ENCODE measurements at regions not wholly inside any gene's neighbourhood (a gene's known extent, or its start where the extent isn't known, plus 50 kb on each side); places are given as distances from the start of the nearest gene placed in this dataset.

DNA sequence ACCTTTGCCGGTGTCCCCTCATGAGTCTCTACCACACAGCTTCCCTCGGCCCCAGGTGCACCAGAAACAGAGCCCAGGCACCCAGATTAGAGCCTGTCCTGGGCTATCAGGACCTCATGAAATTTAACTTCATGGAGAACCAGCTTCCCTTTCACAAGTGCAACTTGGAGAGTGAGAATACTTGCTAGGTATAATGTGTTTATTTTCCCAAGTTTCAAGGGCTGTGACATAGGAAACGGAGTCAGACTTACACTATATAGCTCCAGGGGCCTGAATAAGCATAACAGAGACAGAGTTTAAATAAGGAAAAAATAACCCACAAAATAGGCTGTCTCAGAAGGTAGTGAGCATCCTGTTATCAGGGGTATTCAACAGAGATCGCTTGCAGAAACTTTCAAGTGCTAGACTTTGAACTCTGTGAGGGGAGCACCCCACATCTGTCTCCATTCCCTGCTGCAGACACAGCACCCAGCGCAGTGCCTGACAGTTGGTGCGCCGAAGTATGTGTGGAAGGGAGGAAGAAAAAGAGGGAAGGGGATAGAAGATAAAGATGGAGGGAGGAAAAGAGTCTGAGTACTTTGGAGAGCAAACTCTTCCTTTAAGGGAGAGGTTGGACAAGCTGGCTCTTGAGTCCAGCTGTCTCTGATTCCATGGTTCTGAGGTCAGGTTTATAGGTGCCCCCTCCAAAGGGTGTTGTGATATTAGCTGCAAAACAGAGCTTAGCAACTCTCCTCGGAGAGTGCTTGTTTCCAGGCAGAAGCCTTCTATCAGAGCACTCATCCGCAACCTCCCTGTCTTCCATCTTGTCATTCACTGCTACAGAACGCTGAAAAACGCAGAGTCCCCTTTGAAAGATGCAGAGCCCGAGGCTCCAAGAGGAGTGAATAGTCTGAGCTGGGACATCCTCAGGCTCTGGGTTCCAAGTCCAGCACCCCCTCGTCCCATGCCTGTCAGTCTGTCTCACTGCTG lies 84.8 kb downstream of the CPN2 start:
- no peak for DNase-seq (ENCODE audit: low read depth)

DNA sequence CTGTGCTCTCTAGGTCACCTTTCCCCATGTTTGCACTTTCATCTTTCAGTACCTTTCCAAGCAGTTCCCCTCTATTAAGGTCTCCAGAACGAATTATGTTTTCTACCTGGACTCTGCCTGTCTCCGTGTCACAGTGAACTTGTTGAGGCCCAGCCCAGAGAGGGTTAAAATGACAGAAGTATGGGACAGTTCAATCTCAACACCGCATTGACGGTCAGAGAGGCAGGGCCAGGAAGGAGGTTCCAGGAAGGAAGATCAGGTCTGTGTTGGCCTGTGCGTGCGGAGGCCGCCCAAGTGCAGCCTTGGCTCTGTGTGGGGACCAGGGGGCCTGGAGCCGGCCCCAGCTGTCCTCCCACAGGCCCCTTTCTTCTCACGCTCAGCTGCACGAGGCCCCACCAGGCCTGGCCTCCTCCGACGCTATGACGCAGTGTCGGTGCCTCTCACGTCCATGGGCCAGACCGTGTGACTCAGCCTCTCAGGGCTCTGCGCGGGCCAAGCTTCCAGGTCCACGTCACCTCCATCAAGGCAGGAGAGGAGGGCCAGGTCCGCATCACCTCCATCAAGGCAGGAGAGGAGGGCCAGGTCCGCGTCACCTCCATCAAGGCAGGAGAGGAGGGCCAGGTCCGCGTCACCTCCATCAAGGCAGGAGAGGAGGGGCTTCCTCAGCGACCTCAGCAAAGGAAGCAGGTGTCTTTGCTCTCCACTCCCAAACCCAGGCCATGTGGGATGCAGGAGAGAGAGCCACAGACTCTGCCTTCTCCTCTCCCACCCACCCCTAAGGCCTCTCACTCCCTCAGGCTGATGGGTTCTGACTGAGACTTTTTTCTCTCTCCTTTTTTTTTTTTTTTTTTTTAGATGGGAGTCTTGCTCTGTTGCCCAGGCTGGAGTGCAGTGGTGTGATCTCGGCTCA lies 83.1 kb downstream of the CPN2 start:
- DNase-seq (ENCODE audit: low read depth), result no peak

DNA sequence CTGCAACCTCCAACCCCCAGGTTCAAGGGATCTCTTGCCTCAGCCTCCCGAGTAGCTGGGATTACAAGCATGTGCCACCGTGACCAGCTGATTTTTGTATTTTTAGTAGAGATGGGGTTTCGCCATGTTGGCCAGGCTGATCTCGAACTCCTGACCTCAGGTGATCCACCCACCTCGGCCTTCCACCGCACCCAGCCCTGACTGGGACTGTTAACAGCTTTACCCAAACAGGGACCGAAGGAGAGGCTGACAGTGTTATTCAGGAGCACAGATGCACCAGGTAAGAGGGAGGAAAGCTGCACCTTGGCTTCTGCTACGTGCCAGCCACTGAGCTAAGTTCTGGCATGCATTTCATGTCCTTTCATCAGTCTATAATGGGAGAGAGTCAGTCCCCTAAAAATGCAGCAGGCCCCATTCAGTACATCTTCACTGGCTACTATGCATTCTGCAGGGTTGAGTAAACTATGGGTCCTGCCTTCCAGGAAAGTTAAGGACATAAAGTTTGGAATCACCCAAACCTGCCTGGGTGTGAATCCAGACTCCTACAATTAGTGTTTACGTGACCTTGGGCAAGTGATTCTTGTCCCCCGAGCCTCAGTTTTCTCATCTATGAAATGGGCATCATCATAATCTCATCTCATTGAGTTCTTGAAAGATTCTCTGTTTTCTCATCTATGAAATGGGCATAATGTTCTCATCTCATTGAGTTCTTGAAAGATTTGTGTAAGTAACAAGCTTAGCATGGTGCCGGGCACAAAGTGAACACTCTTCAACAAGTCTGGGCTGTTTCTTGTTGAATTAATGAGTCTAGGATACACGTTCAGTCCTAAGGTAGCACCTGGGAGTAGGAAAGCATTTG lies 82.2 kb downstream of the CPN2 start:
- DNase-seq (ENCODE audit: low read depth), result no peak

DNA sequence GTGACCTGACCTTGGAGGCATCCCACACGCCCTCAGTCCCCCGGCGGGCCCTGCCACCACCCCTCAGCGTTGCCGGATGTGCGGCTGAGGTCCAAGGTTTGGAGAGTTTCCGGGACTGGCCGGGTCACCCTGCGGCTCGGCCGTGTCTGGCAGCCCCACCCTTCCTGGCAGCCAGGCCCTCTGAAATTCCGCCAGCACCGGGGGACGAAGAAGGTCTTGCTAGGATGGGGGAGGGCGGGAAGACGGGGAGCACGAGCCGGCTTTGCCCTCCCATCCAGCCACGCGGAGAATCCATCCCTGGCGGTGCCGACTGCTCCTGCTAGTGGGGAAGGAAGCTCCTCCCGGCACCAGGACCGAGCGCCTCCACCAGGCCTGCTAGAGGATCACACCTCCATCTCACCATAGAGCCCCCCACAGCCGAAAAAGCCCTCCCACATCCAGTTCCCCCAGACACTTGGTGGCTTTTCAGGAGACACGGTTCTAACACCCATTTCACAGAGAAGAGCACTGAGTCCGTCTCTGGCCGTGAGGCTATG lies 81.5 kb downstream of the CPN2 start:
- DNase-seq (ENCODE audit: low read depth), result peak; percentile 15

- no peak for DNase-seq (ENCODE audit: low read depth)
Observed at GRCh38 chr3:194270627-194271459, 80.3 kb downstream of the CPN2 start.

DNA sequence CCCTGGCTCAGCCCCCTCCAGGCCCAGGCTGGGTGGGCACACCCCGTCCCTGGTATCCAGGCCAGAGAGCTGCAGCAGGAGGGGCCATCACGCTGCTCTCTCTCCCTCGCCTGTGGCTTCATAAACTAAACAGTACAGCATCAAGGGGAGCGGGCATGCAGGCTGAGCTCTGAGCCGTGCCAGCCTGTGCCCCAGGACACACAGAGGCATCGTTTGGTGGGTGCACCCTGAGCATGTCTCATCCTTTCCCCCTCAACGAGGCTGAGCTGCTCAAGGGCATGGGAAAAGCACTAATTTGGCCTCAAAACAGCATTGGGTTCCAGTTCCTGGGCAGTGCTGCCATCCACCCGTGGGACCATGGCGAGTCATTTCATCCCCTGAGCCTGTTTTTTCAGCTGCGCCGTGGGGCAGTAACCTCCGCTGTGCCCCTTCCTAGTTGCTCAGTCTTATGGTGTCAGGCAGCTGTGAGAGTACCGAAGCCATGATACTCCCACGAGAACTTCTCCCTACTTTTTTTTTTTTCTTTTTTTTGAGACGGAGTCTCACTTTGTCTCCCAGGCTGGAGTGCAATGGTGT lies 79.6 kb downstream of the CPN2 start:
- DNase-seq (ENCODE audit: low read depth), result no peak

- no peak for DNase-seq (ENCODE audit: low read depth)
Observed at GRCh38 chr3:194272221-194272620, 78.9 kb downstream of the CPN2 start.

GRCh38 chr3:194272861-194273742 lies 78.0 kb downstream of the CPN2 start:
- no peak for DNase-seq (ENCODE audit: low read depth)

DNA sequence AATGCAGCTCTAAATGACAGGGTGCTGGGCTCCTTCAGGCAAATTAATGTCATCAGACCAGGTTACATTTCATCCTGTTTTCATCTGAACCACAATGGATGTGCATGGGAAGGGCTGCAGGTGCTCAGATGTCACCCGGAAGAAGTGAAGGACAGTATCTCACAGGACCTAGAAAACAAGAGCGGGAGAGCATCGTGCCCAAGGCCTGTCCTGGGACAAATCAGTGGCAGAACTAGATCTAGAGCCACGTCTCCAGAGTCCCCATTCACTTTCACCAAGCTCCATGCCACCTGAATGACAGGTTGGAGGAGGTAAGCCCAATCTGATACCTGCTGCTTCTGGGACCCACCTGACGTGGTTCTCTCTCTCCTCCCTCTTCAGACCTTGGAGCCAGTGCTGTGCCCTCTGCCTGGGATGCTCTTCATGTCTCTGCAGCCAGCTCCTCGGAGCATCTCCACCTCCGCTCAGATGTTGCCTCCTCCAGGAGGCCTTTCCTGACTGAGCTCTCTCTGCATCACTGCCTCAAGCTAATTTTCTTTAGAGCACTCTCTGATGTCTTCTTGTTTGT lies 77.3 kb downstream of the CPN2 start:
- no peak for DNase-seq (ENCODE audit: low read depth)

GRCh38 chr3:194274424-194275085 lies 76.6 kb downstream of the CPN2 start:
- DNase-seq (ENCODE audit: low read depth), result no peak

- DNase-seq (ENCODE audit: low read depth), result peak; percentile 49
Observed at GRCh38 chr3:194275291-194275690, 75.8 kb downstream of the CPN2 start.

- DNase-seq (ENCODE audit: low read depth), result no peak
Observed at GRCh38 chr3:194275721-194276120, 75.4 kb downstream of the CPN2 start.

DNA sequence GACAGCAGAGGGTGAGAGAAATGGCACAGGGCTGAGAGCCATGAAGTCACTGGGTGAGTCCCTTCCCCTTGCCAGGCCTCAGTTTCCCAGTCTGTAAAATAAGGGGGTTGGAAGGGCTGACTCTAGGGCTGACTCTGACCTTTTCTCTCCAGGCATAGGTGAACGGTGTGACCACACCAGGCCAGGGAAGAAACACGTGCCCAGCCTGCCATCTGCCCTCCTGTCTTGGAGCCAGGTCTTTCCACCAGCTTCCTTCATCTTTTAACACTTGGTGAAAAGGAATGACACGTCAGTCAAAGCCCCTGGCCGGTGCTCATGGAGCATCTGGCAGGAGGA lies 74.4 kb downstream of the CPN2 start:
- no peak for DNase-seq (ENCODE audit: low read depth)

- DNase-seq (ENCODE audit: low read depth), result no peak
Observed at GRCh38 chr3:194277104-194277785, 73.9 kb downstream of the CPN2 start.

- DNase-seq (ENCODE audit: low read depth), result no peak
Observed at GRCh38 chr3:194277786-194278130, 73.4 kb downstream of the CPN2 start.

DNA sequence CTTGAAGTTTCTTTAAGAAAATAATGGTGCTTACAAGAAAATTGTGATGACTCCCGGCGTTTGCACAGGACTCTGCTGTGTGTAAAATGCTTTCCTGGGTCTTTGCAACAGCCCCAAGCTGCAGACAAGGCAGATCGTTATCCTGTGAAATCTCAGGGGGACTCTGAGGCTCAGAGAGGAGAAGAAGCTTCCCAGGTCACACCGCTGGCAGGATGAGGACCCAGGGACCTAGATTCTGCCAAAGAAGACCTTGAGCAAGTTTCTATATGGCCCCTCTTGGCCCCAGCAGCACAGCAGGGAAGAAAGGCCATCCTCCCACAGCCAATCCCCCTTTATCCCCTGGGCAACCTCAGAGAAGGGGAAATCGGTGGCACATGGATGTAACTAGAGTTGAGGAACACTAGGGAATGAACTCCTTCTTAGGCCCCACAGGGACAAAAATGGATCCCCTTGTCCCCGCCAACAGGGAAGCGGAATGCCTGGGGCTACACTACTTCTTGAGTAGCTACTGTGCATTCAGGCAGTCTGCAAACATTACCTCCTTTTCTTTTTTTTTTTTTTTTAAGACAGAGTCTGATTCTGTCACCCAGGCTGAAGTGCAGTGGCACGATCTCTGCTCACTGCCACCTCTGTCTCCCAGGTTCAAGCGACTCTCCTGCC lies 72.8 kb downstream of the CPN2 start:
- no peak for DNase-seq (ENCODE audit: low read depth)

DNA sequence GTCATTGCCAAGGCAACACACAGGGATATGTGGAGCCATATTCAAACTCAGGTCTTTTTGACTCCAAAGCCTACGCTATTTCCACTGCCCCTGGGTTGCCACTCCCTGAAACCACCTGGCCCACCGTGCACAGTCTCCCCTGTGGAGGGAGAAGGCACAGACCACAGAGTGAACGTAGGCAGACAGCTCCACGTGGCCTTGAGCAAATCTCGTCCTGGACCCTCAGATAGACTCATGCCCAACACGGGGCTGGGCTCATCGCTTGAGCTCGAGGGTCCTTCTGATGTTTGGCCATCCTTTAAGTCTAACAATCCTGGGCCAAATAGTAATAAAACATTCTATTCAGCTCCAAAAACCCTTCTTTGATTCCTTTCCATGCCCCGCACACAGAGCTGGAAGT lies 72.0 kb downstream of the CPN2 start:
- DNase-seq (ENCODE audit: low read depth), result no peak
